Stimulated activated memory B cell treated with anti-CD40 and anti-IgM and Interleukin-4, amounts not matched to agents 10 μg/mL and 1 μg/mL and 100 μg/mL, for 72 hours (primary cell): ENCODE measurements at regions not wholly inside any gene's neighbourhood (a gene's known extent, or its start where the extent isn't known, plus 50 kb on each side); places are given as distances from the start of the nearest gene placed in this dataset.
"Not testable (repeated sequence)": the region's sequence is repeated elsewhere in the genome, so short reads cannot be mapped to it uniquely, and the experiment has no call there.

ENCODE experiments used
- ATAC-seq: fragments of 150-1000 bp; cut with Tn5 transposase; 2 replicates; pipeline ENCODE4 v1.10.0; 2021
- H3K27ac Mint-ChIP-seq: one replicate; pipeline ENCODE4 v1.8.0; 2022; ENCODE audit warnings: mild to moderate bottlenecking, mixed read lengths
- H3K27me3 Mint-ChIP-seq: one replicate; pipeline ENCODE4 v1.8.0; 2022; ENCODE audit warnings: mixed read lengths
- H3K36me3 Mint-ChIP-seq: one replicate; pipeline ENCODE4 v1.8.0; 2022; ENCODE audit warnings: mixed read lengths
- H3K4me1 Mint-ChIP-seq: one replicate; pipeline ENCODE4 v1.8.0; 2022; ENCODE audit warnings: mixed read lengths
- H3K4me3 Mint-ChIP-seq: one replicate; pipeline ENCODE4 v1.8.0; 2022; ENCODE audit warnings: mild to moderate bottlenecking, moderate library complexity, mixed read lengths
- H3K9me3 Mint-ChIP-seq: one replicate; pipeline ENCODE4 v1.8.0; 2022; ENCODE audit warnings: mixed read lengths

GRCh38 chr9:129455151-129455995 is 165.5 kb downstream of the C9orf50 start:
- Mint-ChIP-seq H3K27ac (no peak overlapping the region), H3K4me3 (no peak overlapping the region), H3K36me3 (no peaks in the 10 kb centered on the region), H3K27me3 (peaks cover 44% of the 10 kb centered on the region), H3K9me3 (peaks cover 11% of the 10 kb centered on the region), H3K4me1 (peaks cover 21% of the 10 kb centered on the region)
- no peak for ATAC-seq

- no peak overlapping the region for H3K4me3 Mint-ChIP-seq
- peak; percentile 18 for ATAC-seq
- H3K4me1 Mint-ChIP-seq = peaks cover 18% of the 10 kb centered on the region
- H3K27ac Mint-ChIP-seq = no peak overlapping the region
- H3K36me3 Mint-ChIP-seq = no peaks in the 10 kb centered on the region
- H3K9me3 Mint-ChIP-seq = peaks cover 11% of the 10 kb centered on the region
- H3K27me3 Mint-ChIP-seq = peaks cover 52% of the 10 kb centered on the region
Measured at GRCh38 chr9:129454467-129455067, 166.3 kb downstream of the C9orf50 start.

GRCh38 chr9:129453734-129454133 is 167.2 kb downstream of the C9orf50 start:
- H3K27me3 Mint-ChIP-seq = peaks cover 60% of the 10 kb centered on the region
- no peak for ATAC-seq
- H3K27ac Mint-ChIP-seq = no peak overlapping the region
- no peak overlapping the region for H3K4me3 Mint-ChIP-seq
- peaks cover 10% of the 10 kb centered on the region for H3K4me1 Mint-ChIP-seq
- peaks cover 11% of the 10 kb centered on the region for H3K9me3 Mint-ChIP-seq
- H3K36me3 Mint-ChIP-seq = no peaks in the 10 kb centered on the region

GRCh38 chr9:129451669-129452068 is 169.2 kb downstream of the C9orf50 start:
- Mint-ChIP-seq H3K27me3 (peaks cover 49% of the 10 kb centered on the region), H3K4me1 (no peaks in the 10 kb centered on the region), H3K9me3 (peaks cover 4% of the 10 kb centered on the region), H3K27ac (no peak overlapping the region), H3K36me3 (no peaks in the 10 kb centered on the region), H3K4me3 (no peak overlapping the region)
- no peak for ATAC-seq

GRCh38 chr9:129451089-129451656 is 169.7 kb downstream of the C9orf50 start:
- no peak for ATAC-seq
- peaks cover 44% of the 10 kb centered on the region for H3K27me3 Mint-ChIP-seq
- H3K9me3 Mint-ChIP-seq = no peaks in the 10 kb centered on the region
- no peak overlapping the region for H3K4me3 Mint-ChIP-seq
- H3K27ac Mint-ChIP-seq = no peak overlapping the region
- H3K4me1 Mint-ChIP-seq = no peaks in the 10 kb centered on the region
- H3K36me3 Mint-ChIP-seq = no peaks in the 10 kb centered on the region

- no peak for ATAC-seq
- H3K36me3 Mint-ChIP-seq = no peaks in the 10 kb centered on the region
- peaks cover 53% of the 10 kb centered on the region for H3K27me3 Mint-ChIP-seq
- H3K4me1 Mint-ChIP-seq = no peaks in the 10 kb centered on the region
- H3K4me3 Mint-ChIP-seq = no peak overlapping the region
- no peak overlapping the region for H3K27ac Mint-ChIP-seq
- H3K9me3 Mint-ChIP-seq = peaks cover 6% of the 10 kb centered on the region
Measured at GRCh38 chr9:129449066-129449465, 171.8 kb downstream of the C9orf50 start.

GRCh38 chr9:129446828-129447550 is 173.9 kb downstream of the C9orf50 start:
- no peaks in the 10 kb centered on the region for H3K4me1 Mint-ChIP-seq
- peaks cover 6% of the 10 kb centered on the region for H3K9me3 Mint-ChIP-seq
- H3K27me3 Mint-ChIP-seq = peaks cover 44% of the 10 kb centered on the region
- H3K36me3 Mint-ChIP-seq = no peaks in the 10 kb centered on the region
- no peak overlapping the region for H3K4me3 Mint-ChIP-seq
- H3K27ac Mint-ChIP-seq = no peak overlapping the region
- no peak for ATAC-seq

GRCh38 chr9:129445794-129446306 is 175.1 kb downstream of the C9orf50 start:
- Mint-ChIP-seq H3K36me3 (no peaks in the 10 kb centered on the region), H3K27me3 (peaks cover 44% of the 10 kb centered on the region), H3K4me3 (no peak overlapping the region), H3K27ac (no peak overlapping the region), H3K9me3 (peaks cover 6% of the 10 kb centered on the region), H3K4me1 (no peaks in the 10 kb centered on the region)
- ATAC-seq = no peak

- not testable (repeated sequence) for H3K4me1 Mint-ChIP-seq, H3K9me3 Mint-ChIP-seq, H3K27ac Mint-ChIP-seq, H3K36me3 Mint-ChIP-seq, H3K4me3 Mint-ChIP-seq, ATAC-seq
- peaks cover 47% of the 10 kb centered on the region for H3K27me3 Mint-ChIP-seq
Measured at GRCh38 chr9:129443515-129444164, 177.3 kb downstream of the C9orf50 start.

- H3K27ac Mint-ChIP-seq = no peak overlapping the region
- no peaks in the 10 kb centered on the region for H3K36me3 Mint-ChIP-seq
- peaks cover 53% of the 10 kb centered on the region for H3K27me3 Mint-ChIP-seq
- H3K9me3 Mint-ChIP-seq = peaks cover 6% of the 10 kb centered on the region
- peaks cover 9% of the 10 kb centered on the region for H3K4me1 Mint-ChIP-seq
- no peak for ATAC-seq
- H3K4me3 Mint-ChIP-seq = no peak overlapping the region
Measured at GRCh38 chr9:129442803-129443511, 177.9 kb downstream of the C9orf50 start.

GRCh38 chr9:129441852-129442251 is 179.0 kb downstream of the C9orf50 start:
- Mint-ChIP-seq H3K4me3 (no peak overlapping the region), H3K27ac (no peak overlapping the region), H3K36me3 (no peaks in the 10 kb centered on the region), H3K27me3 (peaks cover 64% of the 10 kb centered on the region), H3K4me1 (peaks cover 18% of the 10 kb centered on the region), H3K9me3 (peaks cover 6% of the 10 kb centered on the region)
- ATAC-seq = no peak

GRCh38 chr9:129440435-129441186 is 180.3 kb downstream of the C9orf50 start:
- Mint-ChIP-seq H3K4me1 (peaks cover 22% of the 10 kb centered on the region), H3K9me3 (peaks cover 4% of the 10 kb centered on the region), H3K36me3 (no peaks in the 10 kb centered on the region), H3K4me3 (no peak overlapping the region), H3K27ac (no peak overlapping the region), H3K27me3 (peaks cover 71% of the 10 kb centered on the region)
- no peak for ATAC-seq

GRCh38 chr9:129439242-129439641 is 181.7 kb downstream of the C9orf50 start:
- Mint-ChIP-seq H3K27me3 (peaks cover 64% of the 10 kb centered on the region), H3K27ac (no peak overlapping the region)
- ATAC-seq = no peak

More at GRCh38 chr9:129439242-129439641, 181.7 kb downstream of the C9orf50 start:
- peaks cover 22% of the 10 kb centered on the region for H3K4me1 Mint-ChIP-seq
- H3K36me3 Mint-ChIP-seq = no peaks in the 10 kb centered on the region
- H3K4me3 Mint-ChIP-seq = no peak overlapping the region
- no peaks in the 10 kb centered on the region for H3K9me3 Mint-ChIP-seq
